ENCODE measurements at regions not wholly inside any gene's neighbourhood (a gene's known extent, or its start where the extent isn't known, plus 50 kb on each side); places are given as distances from the start of the nearest gene placed in this dataset.

GRCh38 chr10:2837674-2838073, 229.7 kb upstream of the PFKP start:
- no peaks in the 10 kb centered on the region for H3K9me3 Mint-ChIP-seq
- no peaks in the 10 kb centered on the region for H3K4me1 Mint-ChIP-seq

GRCh38 chr10:2836921-2837662, 230.3 kb upstream of the PFKP start:
- Mint-ChIP-seq H3K27ac (no peak overlapping the region), H3K27me3 (peaks cover 8% of the 10 kb centered on the region), H3K36me3 (no peaks in the 10 kb centered on the region), H3K4me1 (no peaks in the 10 kb centered on the region), H3K9me3 (no peaks in the 10 kb centered on the region), H3K4me3 (no peak overlapping the region)
- no peak for DNase-seq
- CTCF ChIA-PET, result interaction anchor here (1.8 kb wide), 1 partner anchor 206 kb away, joined by 7 read pairs; no protein-coding TSS in a partner anchor

More at GRCh38 chr10:2837674-2838073, 229.7 kb upstream of the PFKP start:
- Mint-ChIP-seq H3K36me3 (no peaks in the 10 kb centered on the region), H3K27ac (no peak overlapping the region), H3K4me3 (no peak overlapping the region), H3K27me3 (peaks cover 8% of the 10 kb centered on the region)
- CTCF ChIA-PET, result interaction anchor here (1.8 kb wide), 1 partner anchor 206 kb away, joined by 7 read pairs; no protein-coding TSS in a partner anchor
- no peak for DNase-seq

DNA sequence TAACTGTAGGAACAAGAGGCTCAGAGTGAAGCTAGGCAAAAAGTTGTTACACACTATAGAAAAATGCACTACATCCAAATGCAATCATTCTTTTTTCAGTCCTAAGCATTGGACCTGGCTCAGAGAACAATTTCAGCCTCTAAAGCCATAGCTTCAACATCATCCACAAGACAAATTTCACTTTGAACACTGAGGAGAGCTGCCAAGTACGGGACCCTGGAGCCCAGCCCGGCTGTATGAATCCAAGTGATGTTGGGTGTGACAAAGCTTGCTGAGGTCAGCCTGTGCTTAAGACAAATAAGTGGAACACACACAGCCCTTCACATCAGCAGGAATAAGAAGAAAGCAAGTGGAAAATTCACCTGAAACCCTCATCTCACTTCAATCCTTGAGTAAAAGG, 233.1 kb upstream of the PFKP start:
- H3K9me3 Mint-ChIP-seq, result no peaks in the 10 kb centered on the region
- H3K36me3 Mint-ChIP-seq, result no peaks in the 10 kb centered on the region
- H3K27ac Mint-ChIP-seq, result no peak overlapping the region
- H3K4me3 Mint-ChIP-seq, result no peak overlapping the region
- peaks cover 8% of the 10 kb centered on the region for H3K27me3 Mint-ChIP-seq
- CTCF ChIA-PET, result interaction anchor here (1.6 kb wide), 1 partner anchor 10 kb away, joined by 3 read pairs; no protein-coding TSS in a partner anchor
- no peak for DNase-seq
- no peaks in the 10 kb centered on the region for H3K4me1 Mint-ChIP-seq

- H3K36me3 Mint-ChIP-seq, result no peaks in the 10 kb centered on the region
- H3K27ac Mint-ChIP-seq, result no peak overlapping the region
- H3K4me1 Mint-ChIP-seq, result no peaks in the 10 kb centered on the region
- H3K27me3 Mint-ChIP-seq, result no peaks in the 10 kb centered on the region
- H3K9me3 Mint-ChIP-seq, result no peaks in the 10 kb centered on the region
- no peak overlapping the region for H3K4me3 Mint-ChIP-seq
- CTCF ChIA-PET, result no interaction called here
- DNase-seq, result no peak
Observed at GRCh38 chr10:2831509-2831908, 235.8 kb upstream of the PFKP start.

- Mint-ChIP-seq H3K27me3 (no peaks in the 10 kb centered on the region), H3K9me3 (no peaks in the 10 kb centered on the region), H3K36me3 (no peaks in the 10 kb centered on the region), H3K27ac (no peak overlapping the region), H3K4me3 (no peak overlapping the region), H3K4me1 (no peaks in the 10 kb centered on the region)
- DNase-seq, result no peak
- CTCF ChIA-PET, result no interaction called here
Observed at GRCh38 chr10:2828741-2829140, 238.6 kb upstream of the PFKP start.

GRCh38 chr10:2826675-2827074, 240.7 kb upstream of the PFKP start:
- Mint-ChIP-seq H3K27me3 (no peaks in the 10 kb centered on the region), H3K9me3 (no peaks in the 10 kb centered on the region), H3K4me3 (no peak overlapping the region), H3K27ac (no peak overlapping the region), H3K4me1 (no peaks in the 10 kb centered on the region), H3K36me3 (no peaks in the 10 kb centered on the region)
- CTCF ChIA-PET, result no interaction called here
- DNase-seq, result no peak

DNA sequence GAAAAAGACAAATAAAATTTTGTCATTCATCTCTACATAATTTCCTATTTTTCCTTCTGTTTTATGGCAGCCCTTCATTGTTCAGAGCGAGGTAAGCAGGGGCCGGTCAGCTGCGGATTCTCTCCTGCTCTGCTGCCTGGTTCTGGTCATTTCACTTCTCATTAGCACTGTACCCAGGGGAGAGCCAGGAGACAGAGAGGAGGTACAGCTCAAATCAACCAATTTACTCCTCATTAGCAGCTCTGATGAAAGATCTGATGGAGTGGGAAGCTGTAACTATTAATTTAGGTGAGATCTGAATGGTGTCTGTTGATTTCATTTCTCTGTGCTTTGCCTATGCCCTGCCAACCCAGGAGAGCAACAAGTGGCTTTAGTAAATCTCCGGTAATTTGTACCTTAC, 241.5 kb upstream of the PFKP start:
- Mint-ChIP-seq H3K9me3 (no peaks in the 10 kb centered on the region), H3K4me1 (no peaks in the 10 kb centered on the region), H3K4me3 (no peak overlapping the region), H3K27me3 (no peaks in the 10 kb centered on the region), H3K27ac (no peak overlapping the region), H3K36me3 (no peaks in the 10 kb centered on the region)
- DNase-seq, result no peak
- CTCF ChIA-PET, result no interaction called here

DNA sequence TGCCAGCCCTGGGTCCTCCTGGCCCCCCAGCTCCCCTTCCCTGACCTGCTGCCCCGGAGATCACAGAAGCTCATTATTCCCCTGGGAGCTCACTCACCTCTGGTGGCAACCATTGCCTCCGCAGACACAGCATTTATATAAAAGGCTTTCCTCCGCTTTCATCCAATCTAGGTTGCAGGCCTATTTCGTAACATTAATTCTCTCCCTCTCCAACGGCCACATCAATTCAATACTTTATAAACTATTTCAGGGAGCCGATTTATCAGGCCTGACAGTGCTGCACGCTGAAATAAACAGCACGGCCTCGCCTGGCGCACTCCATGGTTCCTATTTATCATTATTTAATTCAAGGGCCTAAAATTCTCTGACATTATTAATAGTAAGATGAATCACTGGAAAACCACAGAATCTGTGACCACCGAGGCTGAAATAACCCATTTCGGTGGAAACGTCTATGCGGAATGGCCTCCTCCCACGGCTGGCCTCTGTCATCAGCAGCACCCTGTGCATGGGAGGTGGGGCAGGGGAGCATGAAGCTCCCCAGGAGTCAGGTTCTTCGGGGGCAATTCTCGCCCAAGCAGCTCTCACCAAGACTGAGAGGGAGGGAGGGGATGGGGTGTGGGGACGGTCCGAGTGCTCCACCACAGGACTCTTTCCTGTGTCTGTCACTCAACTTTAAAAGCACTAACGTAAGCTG, 249.3 kb upstream of the PFKP start:
- Mint-ChIP-seq H3K4me3 (no peak overlapping the region), H3K9me3 (no peaks in the 10 kb centered on the region), H3K4me1 (no peaks in the 10 kb centered on the region), H3K27me3 (no peaks in the 10 kb centered on the region), H3K27ac (no peak overlapping the region), H3K36me3 (no peaks in the 10 kb centered on the region)
- CTCF ChIA-PET, result no interaction called here
- no peak for DNase-seq

DNA sequence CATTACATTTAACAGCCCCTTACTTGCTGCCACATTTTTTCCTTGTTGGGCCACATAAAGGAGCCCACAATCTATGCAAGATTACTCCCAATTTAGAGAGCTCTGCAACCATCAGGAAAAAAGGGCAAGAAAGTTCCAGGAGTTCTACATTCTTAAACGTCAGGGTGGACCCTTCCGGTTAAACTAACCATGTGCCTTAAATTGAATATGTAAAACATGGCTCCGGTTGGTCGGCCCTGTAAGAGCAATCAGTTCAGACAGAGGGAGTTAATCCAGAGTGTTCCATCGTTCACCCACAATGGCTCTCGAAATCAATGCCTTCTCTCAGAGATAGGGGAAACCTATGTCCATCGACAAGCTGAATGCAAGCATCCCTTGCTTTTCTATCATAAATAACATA, 253.7 kb upstream of the PFKP start:
- H3K27me3 Mint-ChIP-seq, result no peaks in the 10 kb centered on the region
- H3K36me3 Mint-ChIP-seq, result no peaks in the 10 kb centered on the region
- CTCF ChIA-PET, result no interaction called here
- H3K4me3 Mint-ChIP-seq, result no peak overlapping the region
- no peak for DNase-seq
- no peak overlapping the region for H3K27ac Mint-ChIP-seq
- no peaks in the 10 kb centered on the region for H3K4me1 Mint-ChIP-seq
- peaks cover 2% of the 10 kb centered on the region for H3K9me3 Mint-ChIP-seq

DNA sequence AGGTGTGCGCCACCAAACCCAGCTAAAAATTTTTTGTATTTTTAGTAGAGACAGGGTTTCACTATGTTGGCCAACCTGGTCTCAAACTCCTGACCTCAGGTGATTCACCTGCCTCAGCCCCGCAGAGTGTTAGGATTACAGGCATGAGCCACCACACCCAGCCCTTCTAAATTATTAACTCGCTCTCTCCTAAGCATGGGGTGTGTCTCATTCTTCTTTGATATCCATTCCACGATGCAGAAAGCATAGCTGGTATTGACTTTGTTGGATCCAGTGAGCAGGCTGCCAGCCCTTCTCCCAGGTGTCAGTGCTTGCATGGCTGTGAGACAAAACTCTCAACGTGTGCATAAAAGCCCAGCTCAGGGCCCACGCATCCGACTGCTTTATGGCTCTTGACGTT, 254.1 kb upstream of the PFKP start:
- Mint-ChIP-seq H3K27ac (no peak overlapping the region), H3K9me3 (peaks cover 2% of the 10 kb centered on the region), H3K4me3 (no peak overlapping the region), H3K36me3 (no peaks in the 10 kb centered on the region), H3K27me3 (no peaks in the 10 kb centered on the region), H3K4me1 (no peaks in the 10 kb centered on the region)
- CTCF ChIA-PET, result no interaction called here
- no peak for DNase-seq

GRCh38 chr10:2812631-2813030, 254.7 kb upstream of the PFKP start:
- no peak overlapping the region for H3K4me3 Mint-ChIP-seq
- DNase-seq, result no peak
- CTCF ChIA-PET, result no interaction called here

DNA sequence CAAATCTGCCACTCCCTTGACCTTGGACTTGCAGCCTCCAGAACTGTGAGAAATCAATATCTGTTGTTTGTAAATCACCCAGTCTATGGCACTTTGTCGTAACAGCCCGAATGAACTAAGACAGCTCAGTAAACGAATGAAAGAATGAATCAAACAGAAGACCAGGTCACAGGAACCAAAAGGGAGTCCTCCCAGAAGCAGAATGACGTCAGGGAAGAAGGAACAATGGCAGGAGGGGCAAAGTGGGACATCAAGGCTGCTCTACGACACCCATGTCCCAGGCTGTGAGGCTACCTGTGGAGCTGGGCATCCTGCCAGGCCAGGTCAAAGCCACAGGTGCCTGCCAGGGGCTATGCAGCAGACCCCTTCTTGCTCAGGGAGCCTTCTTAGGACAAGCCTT, 267.2 kb upstream of the PFKP start:
- CTCF ChIA-PET, result no interaction called here
- Mint-ChIP-seq H3K4me3 (no peak overlapping the region), H3K27ac (no peak overlapping the region), H3K4me1 (no peaks in the 10 kb centered on the region), H3K36me3 (no peaks in the 10 kb centered on the region), H3K9me3 (no peaks in the 10 kb centered on the region), H3K27me3 (no peaks in the 10 kb centered on the region)
- no peak for DNase-seq

More at GRCh38 chr10:2812631-2813030, 254.7 kb upstream of the PFKP start:
- Mint-ChIP-seq H3K27ac (no peak overlapping the region), H3K36me3 (no peaks in the 10 kb centered on the region), H3K27me3 (no peaks in the 10 kb centered on the region), H3K9me3 (peaks cover 2% of the 10 kb centered on the region), H3K4me1 (no peaks in the 10 kb centered on the region)

DNA sequence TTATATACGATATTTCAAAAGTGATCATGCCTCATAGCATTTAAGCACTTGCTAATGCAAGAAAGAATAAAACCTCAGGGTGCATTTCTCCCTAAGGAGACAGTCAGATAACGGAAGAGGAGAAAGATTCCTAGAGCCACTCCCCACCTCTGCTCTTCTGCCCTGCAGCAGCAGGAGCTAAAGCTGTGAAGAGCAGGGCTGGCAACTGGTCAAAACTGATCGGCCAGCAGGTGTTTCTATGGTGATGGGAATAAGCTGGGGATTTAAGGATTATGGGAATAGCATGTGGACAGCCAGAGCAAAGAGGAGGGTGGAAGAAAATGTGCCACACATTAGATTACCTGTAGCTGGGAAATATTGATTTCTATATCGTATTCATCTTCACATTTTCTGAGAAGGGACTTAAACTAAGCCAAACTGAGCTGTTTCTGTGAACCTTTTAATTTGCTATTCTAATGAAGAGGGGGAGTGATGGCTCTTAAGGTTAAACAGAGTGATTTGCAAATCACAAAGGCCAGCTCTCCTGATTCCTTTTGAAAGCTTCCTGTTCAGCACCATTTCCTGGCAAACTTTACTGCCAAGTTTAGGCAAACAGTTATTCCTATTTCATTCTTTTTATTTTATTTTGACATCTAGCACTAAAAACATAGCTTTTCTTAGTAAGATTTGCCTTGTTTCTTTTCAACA, 268.9 kb upstream of the PFKP start:
- Mint-ChIP-seq H3K27me3 (no peaks in the 10 kb centered on the region), H3K36me3 (no peaks in the 10 kb centered on the region), H3K27ac (no peak overlapping the region), H3K4me3 (no peak overlapping the region), H3K9me3 (no peaks in the 10 kb centered on the region), H3K4me1 (no peaks in the 10 kb centered on the region)
- CTCF ChIA-PET, result no interaction called here
- no peak for DNase-seq

GRCh38 chr10:2791774-2792443, 275.4 kb upstream of the PFKP start:
- no peaks in the 10 kb centered on the region for H3K9me3 Mint-ChIP-seq
- no peaks in the 10 kb centered on the region for H3K36me3 Mint-ChIP-seq
- H3K27me3 Mint-ChIP-seq, result no peaks in the 10 kb centered on the region
- H3K27ac Mint-ChIP-seq, result no peak overlapping the region
- H3K4me3 Mint-ChIP-seq, result no peak overlapping the region
- peaks cover 7% of the 10 kb centered on the region for H3K4me1 Mint-ChIP-seq
- peak; percentile 23 for DNase-seq
- CTCF ChIA-PET, result no interaction called here

Data from activated naive CD4-positive, alpha-beta T cell treated with anti-CD3 and anti-CD28 coated beads, Interleukin-2, amount 10 ng/mL, durations not matched to agents 7 days and 5 days (primary cell).